ENCODE measurements at regions not wholly inside any gene's neighbourhood (a gene's known extent, or its start where the extent isn't known, plus 50 kb on each side); places are given as distances from the start of the nearest gene placed in this dataset.

DNA sequence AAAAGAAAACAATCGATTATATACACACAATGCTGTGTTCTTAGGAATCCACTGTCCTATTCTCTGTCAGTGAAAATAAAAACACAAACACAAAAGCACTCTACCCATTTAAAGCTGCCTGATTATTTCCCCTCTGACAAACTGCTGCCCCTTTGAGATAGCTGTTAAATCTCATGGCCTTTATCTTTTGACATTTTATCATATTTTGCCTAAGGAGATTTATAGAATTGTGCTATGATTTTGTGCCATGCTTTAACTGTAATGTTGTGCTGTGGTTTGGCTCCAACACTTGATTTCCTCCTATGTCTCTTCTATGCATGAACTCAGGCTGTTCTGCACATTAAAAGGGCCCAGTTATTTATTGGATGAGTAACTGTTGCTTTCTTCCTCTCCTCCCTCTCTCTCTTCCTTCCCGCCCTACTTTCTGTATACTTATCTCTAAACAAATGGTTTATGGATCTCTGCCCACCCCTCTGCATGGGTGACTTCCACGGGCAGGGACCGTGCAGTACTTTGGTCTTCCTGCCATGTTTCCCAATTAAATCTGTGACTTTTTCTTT lies 1096.6 kb downstream of the TSN start:
- no peak for DNase-seq

DNA sequence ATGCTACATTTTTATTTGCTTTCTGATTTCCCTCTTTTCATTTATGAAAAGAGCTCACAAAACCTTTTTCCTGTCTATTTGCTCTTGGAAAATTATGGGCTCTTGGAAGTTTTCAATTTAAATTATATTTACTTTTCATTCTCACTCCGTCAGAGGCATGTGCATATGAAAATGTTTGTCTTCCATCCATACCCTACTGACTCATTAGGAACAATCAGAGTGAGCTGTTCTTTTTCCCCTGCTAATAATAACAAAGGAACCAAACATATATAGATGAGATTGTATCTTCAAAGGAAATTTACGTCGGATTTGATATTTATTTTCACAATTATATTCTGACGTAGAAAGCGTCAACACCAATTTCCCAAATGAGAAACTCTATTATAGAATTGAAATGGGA lies 1101.2 kb downstream of the TSN start:
- no peak for DNase-seq

DNA sequence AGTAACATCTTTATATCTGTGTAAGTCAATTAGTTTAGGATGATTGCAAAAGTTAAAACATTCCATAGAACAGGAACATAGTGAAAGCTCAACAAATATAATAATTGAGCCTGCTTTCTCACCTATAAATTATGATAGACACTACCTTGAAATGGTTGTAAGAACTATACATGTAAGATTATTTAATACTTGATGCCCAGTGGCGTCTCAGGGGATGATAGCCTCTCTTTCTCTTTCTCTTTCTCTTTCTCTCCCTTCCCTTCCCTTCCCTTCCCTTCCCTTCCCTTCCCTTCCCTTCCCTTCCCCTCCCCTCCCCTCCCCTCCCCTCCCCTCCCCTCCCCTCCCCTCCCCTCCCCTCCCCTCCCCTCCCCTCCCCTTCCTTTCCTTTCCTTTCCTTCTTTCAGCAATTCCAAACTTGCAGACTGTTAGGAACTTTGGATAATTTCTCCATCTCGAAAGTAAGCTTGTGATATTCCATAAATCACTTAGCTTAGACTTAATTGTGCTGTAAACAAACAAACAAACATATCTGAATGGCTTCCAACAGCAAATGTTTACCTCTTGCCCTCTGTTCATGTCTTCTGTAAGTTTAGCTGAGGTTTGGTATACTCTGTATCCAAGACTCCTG lies 1102.7 kb downstream of the TSN start:
- no peak for DNase-seq

DNA sequence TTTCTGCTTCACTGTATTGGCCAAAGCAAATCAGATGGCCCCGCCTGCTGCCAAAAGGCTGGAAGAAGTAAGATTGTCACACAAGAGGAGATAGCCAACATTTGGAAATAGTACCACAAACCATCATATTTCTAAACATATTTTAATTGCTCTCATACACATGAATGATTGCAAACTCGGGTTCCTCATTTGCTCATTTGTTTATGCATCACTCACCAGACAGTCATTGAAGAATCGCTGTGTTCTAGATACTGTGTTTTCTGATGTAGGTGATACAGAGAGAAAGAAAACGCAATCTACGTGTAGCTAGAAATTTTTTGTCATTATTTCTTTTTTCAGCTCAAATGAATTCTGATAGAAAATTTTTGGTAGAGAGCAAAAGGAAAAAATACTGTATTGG lies 1103.4 kb downstream of the TSN start:
- no peak for DNase-seq

DNA sequence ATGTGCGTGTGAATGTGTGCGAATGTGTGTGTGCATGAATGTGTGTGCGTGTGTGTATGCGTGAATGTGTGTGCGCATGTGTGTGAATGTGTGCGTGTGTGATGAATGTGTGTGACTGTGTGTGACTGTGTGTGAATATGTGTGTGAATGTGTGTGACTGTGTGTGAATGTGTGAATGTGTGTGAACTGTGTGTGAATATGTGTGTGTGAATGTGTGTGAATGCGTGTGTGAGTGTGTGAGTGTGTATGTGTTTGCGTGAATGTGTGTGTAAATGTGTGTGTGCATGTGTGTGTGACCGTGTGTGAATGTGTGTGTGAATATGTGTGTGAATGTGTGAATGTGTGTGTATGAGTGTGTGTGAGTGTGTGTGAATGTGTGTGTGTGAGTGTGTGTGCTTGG lies 1103.8 kb downstream of the TSN start:
- DNase-seq: no peak

DNA sequence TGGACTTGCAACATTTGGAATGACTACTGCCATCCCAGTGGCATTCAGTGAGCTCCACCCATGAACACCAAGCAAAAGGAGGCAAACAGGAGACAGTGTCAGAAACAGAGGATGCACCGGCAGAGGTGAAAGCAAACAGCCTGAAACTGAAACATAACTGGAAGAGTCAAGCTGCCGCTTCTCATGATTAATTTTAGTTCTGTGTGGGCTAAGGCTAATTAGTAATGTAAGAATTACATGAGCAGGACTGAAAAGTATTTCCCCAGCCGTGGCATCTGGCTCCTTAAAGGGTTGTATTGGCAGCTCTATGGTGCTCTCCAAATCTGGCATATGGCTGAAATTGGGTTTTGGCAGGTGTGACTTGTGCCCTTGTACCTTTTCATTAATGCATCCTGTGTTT lies 1108.1 kb downstream of the TSN start:
- no peak for DNase-seq

DNA sequence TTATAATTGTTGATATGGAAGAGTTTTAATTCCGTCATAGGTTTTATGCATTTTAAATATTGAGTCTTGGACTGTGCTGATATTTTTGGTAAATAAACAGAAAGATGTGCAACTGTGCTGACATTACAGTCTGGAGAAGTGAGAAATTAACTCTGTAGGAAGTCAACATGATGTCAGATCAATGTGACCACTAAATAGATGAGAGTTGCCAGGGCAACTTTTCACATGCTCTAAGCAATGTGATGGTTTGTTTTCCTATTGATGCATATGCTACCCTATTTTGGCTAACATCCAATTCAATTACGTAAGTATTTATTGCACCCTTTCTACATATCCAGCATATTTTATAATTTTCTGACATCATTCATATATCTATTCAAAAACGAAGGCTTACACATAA lies 1109.3 kb downstream of the TSN start:
- DNase-seq: no peak

DNA sequence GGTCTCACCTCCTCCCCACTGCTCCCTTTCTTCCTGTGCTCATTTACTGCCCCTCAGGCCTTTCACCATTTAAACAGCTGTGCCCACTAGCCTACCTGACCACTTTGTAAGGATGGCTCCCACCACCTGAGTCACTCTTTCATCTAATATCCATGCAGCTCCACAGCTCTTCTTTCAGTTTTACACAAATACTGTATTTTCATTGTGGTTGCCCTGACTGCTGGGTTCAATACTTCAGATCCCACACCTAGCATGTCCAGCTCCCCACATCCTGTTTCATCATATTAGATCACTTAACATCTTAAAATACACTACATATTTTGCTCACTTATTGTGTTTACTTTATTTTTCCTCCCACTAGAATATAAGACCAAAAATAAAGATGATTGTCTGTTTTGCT lies 1110.6 kb downstream of the TSN start:
- no peak for DNase-seq

DNA sequence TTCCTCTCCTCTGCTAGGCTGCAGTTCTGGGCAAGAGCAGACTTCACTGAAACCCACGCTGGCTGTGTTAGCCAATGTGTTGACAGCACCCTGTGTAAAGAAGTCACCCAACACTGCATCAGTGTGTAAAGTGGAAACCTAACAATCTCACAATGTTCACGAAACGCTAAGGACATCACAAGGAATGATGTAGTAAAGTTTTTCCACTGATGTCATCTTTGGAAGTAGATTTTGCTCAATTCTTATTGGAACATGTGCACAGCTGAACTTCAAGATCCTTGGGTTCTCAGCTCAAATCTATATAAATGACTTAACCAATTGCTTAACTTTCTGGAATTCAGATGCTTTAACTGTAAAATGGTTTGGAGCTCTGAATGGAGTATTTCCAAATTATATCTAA lies 1112.5 kb downstream of the TSN start:
- no peak for DNase-seq

DNA sequence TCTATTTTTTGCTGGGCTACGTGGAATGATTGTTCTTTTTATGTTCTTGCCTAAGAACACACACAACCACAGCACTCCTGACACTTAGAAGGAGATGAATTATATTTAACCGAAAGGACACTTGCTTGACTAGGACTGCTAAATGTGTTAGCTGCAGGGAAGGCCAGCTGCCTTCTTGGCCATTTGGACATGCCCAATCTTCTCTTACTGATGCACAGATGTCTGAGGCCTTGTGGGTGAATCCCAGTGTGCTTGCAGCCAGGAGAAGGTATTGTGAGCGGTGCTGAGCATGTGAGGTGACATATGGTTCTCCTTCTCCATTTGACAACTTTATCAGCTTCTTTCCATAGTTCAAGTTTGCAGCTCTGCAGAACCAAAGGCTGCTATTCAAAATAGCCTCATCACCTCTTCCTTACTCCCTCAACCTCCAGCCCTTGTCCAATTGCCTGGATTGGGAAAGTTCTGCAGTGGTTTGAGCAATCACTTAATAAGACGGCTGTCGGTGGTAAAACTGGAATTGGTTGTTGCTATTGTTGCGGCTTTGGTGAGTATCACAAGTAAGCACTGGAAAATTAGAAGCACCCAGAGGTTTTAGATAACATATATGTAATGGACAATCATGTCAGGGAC lies 1113.3 kb downstream of the TSN start:
- no peak for DNase-seq

DNA sequence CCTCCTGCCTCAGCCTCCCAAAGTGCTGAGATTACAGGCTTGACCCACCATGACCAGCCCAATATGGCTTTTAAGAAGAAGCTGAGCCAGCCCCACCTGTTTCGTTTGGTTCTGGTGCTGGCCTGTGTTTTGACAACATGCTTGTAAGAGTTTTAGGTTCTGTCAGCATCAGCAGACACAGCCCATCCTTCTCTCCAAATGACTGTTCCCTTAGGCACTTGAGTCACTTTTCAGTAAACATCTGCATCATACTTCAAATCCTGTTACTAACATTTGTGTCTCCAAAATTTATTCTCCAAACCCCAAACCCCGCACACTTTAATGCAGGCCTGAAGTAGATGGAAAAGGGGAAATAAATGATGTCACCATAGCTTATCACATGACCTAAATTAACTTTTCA lies 1118.5 kb downstream of the TSN start:
- no peak for DNase-seq

DNA sequence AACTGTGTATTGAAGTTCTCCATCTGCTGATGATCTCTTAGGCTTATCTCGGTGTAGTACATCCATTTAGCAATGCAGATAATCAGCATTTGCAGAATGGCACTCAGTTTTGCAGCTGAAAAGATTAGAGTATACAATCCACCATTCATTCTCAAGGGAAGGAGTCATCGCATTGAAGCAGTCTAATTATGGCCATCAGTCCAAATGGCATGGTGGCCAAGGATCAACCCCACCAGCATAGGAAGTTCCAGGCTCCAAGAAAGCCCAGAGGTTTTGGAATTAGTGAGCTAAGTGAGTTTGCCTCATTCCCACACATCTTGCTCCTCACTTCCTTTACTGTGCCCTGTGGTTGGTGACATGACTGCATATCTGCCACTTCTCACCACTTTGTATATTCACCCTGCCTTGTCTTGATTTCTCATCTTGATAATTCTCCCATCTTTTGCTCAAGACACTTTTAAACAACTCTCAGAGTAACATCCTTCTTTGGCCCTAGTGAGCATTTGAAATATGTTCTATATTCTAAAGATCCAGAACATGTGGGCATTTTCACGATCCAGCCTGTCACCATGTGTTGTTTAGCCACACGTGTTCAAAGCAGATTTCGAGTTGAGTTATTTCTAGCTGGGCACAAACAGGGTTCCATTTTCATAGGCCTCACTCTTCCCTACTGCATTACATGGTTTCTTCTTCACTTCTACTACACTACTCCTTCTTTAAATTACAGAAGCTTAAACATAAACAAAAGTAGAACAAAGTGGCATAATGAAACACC lies 1119.8 kb downstream of the TSN start:
- no peak for DNase-seq

DNA sequence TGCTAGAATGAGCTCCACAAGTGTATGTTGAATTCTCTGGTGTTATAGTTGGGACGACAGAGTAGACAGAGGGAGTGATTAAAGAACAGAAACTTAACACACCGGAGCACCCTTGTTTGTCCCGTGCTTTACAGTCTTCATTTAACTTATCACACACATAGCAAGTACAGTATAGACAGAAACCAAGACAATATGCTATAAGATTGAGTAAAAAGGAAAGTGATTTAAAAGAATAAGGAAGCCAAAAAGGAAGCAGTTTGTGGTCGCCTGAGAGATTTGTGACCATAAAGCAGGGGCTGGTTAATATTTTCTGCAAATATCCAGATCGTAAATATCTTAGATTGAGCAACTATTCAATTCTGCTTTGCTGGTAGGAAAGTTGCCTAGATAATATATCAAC lies 1128.4 kb downstream of the TSN start:
- no peak for DNase-seq

DNA sequence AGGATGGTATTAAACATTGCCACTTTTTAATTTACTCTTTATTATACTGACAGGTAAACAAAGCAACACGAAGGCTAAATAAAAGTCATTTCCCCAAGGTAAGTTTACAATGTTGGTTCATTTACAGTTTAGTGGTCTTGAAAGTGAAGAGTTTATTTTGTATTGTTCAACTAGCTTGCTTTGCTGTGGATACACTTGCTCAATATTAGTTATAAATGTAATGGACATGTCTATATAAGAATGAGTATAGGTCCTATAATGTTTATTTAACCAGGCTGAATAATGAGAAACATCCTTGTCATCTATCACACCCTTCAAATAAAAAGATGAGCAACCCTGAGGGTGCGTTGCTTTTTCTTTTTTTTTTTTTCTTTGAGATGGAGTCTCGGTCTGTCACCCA lies 1129.4 kb downstream of the TSN start:
- DNase-seq: no peak

DNA sequence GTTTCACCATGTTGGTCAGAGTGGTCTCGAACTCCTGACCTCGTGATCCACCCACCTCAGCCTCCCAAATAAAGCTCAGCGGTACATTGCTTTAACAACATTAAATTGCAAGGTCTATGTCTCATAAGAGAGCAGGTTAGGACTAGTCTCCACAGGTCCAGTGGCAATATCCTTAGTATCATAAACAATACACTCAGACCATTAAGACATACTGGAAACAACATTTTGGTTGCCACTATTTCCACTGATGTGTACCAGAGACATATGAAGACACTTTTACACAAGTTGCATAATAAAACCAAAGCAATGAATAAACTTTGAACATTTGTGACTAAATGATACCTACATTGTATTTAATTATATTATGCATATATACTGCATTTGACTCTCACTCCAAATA lies 1130.0 kb downstream of the TSN start:
- no peak for DNase-seq

DNA sequence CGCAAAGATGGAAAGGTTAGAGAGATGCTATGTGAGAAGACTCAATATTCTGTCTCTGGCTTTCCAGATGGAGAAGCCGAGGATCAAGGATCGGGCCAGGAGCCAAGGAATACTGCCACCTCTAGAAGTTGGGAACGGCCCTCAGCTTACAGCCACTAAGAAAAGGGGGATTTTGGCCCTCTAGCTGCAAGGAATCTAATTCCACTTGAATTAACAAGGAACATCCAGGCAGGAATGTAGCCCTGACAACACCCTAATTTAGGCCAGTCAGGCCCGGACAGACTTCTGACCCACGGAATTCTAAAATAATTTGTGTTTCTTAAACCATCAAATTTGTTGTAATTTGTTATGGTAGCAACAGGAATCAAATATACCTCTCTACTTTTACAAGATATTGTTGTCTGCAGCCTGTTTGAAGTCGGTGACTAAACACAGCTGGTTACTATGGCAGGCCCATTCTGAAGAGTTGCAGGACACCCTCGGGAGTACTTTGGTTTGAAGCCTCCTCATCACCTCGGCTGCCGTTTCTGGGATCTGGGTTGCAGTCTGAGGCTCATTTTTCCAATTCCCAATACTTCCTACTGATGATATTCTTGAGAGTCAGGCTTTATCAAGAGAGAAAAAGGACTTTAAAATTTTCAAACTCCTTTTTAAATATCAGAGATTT lies 1131.2 kb downstream of the TSN start:
- DNase-seq: no peak

DNA sequence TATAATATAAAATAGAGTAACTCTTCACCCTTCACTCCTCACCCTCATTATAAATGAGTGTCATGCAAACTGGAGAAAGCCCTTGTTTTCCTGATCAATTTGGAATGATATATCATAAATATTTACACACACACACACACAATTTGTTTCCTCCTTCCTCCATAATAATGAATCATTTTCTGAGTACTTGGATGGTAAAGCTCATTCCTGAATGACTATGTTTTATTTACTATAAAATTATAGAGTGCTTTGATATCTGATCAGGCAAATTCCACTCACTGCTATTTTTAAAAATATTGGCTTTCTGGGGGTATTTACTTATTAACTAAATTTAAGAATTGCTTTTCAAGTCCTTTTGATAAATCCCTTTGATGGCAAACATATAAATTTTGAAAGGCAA lies 1125.5 kb upstream of the CNTNAP5 start:
- no peak for DNase-seq

DNA sequence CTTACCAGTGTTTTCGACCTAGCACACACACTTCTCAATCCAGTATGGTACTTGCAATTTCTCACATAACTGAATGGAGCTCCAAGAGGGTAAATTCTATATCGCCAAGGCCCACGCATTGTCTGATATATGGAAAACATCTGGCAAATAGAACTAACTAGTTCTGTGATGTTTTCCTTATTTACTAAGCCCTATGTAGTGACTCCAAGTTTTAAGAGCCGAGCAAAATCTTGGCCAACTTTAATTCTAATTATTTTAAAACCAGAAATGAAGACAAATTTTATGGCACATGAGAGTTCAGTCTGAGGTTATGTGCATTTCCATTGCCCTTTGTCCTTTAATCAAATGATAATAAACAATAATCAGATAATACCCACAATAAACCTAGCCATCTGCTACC lies 1119.7 kb upstream of the CNTNAP5 start:
- no peak for DNase-seq

DNA sequence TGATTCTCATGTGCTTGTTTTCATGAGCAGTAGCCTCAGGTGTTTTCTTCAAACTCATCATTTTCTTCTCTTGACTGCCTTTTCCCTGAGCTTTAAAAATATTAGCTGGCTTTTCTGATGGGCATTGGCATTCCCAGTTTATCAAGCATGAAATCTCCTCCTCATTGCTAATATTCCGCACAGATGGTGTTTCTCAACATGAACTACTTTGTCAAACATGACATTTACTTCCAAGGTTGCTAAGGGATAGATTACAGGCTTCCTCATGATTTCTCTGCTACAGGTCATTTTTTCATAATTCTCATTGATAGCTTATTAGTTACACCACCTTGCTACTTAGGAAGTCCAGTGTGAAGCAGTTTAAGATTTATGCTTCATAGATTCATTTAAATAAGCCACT lies 1116.9 kb upstream of the CNTNAP5 start:
- DNase-seq: no peak

DNA sequence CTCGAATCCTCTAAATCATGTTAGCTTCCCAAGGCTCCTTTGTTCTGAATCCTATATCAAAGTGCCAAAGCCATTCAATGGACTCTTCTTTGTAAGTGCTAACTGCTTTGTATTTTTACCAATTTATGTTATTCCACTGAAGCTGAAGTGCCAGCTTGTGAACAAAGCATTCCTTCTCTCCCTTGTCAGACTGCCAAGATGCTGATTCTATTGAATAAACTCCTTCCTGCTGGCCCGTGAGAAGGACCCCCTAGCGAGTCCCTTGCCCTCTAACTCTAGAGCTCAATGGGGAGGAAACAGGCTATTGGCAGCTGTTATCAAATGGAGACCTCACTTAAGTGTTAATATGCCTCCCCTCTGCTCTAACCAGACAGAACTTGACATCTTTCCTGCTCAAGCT lies 1097.9 kb upstream of the CNTNAP5 start:
- DNase-seq: no peak

DNA sequence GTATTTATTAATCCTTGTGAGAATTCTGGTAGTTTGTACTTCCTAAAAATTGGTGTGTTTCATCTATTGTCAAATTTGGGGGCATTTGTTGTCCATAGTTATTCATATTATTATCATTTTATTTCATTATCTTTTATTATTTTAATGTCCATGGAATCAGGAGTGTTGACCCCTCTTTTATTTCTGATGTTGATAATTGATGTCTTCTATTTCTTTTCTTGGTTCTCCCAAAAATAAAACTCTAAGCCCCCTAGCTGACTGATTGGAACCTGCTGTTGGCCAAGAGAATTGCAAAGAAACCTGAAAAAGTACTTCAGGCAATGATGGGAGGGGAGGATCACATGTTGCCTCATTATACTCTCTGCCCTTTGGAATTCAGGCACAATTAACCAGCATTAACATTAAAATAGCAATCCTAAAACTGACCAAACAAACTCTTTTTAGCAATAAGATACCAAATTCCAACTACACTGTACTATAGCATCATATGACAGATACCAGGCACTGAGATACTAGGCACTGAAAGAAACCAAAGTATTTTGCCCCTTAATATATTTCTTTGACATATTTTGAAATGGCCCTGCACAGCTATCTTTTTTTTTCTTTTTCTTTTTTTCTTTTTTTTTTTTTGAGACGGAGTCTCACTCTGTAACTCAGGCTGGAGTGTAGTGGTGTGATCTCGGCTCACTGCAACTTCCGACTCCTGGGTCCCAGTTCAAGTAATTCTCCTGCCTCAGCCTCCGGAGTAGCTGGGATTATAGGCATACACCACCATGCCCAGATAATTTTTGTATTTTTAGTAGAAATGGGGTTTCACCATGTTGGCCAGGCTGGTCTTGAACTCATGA lies 1097.2 kb upstream of the CNTNAP5 start:
- no peak for DNase-seq

DNA sequence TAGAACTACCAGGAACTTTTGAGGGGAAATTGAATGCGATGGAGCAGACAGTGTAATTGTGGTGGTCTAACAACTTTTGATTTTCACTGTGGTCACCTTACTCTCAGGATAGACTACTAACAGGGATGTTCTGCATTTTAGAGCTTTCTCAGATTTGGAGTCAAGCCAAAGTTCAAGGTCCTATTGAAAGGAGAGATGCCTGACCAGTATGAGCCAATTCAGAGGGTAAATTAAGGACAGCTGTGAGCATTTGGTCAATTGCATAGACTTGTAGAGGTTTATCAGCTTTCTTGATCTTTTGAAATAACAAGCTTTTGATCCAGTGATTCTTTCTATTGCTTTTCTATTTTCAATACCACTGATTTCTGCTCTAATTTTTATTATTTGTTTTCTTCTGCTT lies 1095.7 kb upstream of the CNTNAP5 start:
- DNase-seq: no peak

DNA sequence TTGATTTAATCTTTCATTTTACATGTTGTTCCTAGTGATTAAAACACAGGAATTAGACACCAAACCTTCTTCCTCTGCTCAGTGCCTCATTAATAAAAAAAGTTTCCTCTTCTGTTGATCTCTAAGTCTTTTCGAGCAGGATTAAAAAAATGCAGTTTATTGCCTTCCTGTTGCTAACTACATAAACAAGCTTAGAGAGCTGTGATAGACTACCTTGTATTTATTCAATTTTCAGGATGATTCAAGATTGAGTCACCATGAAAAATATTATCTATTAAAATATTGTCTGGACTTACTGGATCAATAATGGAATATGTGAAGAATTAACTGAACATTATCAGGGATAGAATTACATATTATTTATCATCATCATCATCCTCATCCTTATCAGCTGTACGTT lies 1089.6 kb upstream of the CNTNAP5 start:
- DNase-seq: no peak

Data from NCI-H2171 (cell line).